GM12891 (cell line): ENCODE measurements at regions not wholly inside any gene's neighbourhood (a gene's known extent, or its start where the extent isn't known, plus 50 kb on each side); places are given as distances from the start of the nearest gene placed in this dataset.

Source experiments
- PAX5 ChIP-seq: IDR thresholded peaks from 2 replicates; pipeline ENCODE4 v1.6.1; 2011; ENCODE audit warnings: low read length, moderate library complexity, mild to moderate bottlenecking; ENCODE audit not compliant: insufficient read depth, severe bottlenecking
- POLR2A ChIP-seq: IDR thresholded peaks from 2 replicates; pipeline ENCODE4 v1.6.1; 2011; ENCODE audit warnings: low read depth, low read length, control low read depth
- POLR2AphosphoS5 ChIP-seq: IDR thresholded peaks from 2 replicates; pipeline ENCODE4 v1.6.1; 2011; ENCODE audit warnings: low read depth, low read length, control low read depth
- POU2F2 ChIP-seq: IDR thresholded peaks from 2 replicates; pipeline ENCODE4 v1.6.1; 2011; ENCODE audit warnings: low read depth, mild to moderate bottlenecking, control low read depth, low read length, moderate library complexity
- SPI1 ChIP-seq: IDR thresholded peaks from 2 replicates; pipeline ENCODE4 v1.6.1; 2011; ENCODE audit warnings: low read depth, low read length, control low read depth
- TAF1 ChIP-seq: IDR thresholded peaks from 2 replicates; pipeline ENCODE4 v1.6.1; 2011; ENCODE audit warnings: low read depth, low read length, control low read depth

- no peak for TF ChIP-seq POLR2A
- no peak for TF ChIP-seq POLR2AphosphoS5
- TF ChIP-seq TAF1 = no peak
- no peak for TF ChIP-seq SPI1
- no peak for TF ChIP-seq PAX5
- TF ChIP-seq POU2F2 = no peak
Measured at GRCh38 chr1:83110156-83110555, 888.8 kb downstream of the TTLL7 start.
